ENCODE measurements at regions not wholly inside any gene's neighbourhood (a gene's known extent, or its start where the extent isn't known, plus 50 kb on each side); places are given as distances from the start of the nearest gene placed in this dataset.

DNA sequence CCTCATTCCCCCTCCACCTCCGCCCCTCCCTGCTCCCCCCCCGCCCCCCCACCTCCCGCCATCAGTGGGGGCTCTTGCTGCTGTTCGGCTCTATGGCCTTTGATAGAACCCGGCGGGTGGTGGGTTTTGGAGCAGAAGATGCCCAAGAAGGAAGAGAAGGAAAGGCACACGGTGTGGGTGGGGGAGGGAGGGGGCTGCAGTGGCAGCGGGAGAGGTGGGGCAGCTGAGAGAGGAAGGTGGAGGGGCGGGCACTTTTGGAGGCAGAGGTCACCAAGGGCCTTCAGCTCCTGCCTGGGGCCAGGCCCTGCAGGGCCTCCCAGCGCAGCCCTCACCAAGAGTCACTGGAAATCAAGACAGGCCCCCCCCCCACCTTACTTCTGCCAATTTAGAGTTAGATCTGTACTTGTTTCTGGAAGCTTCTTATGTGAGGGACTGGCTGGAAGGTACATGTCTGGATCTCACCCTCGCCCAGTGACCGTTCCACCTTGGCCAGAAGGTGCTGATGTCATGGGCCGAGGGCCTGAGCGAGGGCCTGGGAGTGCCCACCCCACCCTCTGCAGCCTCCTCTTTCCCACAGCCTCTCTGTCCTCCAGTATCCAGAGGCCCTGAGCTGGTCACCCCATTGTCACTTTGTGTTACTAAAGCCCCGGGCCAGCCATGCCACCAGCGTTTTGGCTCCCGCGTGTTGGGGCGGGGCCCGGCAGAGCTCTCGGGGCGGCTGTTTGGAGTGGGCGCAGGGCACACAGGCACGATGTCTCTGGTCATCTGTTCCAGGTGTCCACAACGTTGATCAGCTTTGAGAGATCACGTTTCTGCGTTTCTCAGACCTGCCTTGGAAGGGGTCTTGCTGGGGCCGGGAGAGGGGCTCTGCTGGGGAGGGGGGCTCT, 153.9 kb downstream of the KIF26A start:
- DNase-seq = no peak

DNA sequence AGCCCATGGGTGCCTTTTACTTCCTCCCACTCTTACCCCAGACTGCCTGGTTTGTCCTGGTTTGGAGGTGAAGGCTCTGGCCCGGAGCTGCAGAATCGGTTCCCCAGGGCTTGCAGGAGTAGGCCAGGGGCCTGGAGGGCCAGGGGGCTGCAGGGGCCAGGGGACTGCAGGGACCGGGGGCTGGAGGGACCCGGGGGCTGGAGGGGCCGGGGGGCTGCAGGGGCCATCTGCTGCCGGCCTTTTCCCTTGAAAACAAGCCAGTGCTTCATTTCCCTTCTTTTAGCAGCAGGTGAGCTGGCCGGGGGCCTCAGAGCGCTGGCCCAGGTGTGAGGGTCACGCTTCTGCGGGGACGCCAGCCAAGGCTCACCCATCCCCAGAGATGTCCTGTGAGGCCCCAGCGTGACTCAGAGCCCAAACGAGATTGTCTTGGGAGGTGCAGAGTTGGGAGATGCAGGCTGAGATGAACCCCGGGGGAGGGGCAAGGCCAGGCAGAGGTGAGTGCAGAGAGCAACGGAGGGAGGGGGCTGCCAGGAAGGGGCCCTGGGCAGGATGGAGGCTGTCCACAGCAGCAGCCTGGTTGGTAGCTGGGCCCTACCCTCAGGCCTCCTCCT, 154.9 kb downstream of the KIF26A start:
- no peak for DNase-seq

DNA sequence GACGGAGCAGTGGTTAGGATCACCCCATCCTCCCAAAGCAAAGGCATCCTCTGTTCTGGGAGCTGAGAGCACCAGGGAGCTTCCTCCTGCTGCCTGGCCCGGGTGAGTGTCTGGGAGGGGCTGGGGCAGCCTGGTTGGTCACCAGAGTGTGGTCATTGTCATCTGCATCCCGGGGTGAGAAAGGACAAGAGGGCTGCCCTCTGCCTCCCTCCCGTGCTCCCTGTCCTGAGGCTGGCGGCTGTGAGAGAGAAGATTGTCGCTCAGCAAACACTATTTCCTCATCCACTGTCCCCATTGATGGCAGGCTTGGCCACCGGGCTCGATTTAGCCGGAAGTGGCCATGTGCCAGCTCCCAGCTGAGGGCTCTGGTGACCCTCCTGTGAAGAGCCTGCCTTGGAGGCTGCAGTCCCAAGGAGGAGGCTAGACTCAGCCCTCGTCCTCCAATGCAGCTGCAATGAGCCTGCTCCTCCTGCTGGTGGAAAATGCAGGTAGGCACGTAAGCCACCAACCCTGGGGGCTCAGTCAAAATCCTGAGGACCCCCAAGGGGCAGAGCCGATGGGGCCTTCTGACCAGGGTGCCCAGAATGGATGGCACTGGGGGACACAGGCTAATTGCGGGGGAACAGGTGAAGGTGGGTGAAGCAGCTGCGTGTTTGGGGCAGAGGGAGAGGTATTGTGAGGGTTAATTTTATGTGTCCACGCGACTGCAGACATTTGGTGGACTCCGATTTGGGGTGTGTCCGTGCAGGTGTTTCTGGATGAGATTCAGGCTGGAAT, 155.7 kb downstream of the KIF26A start:
- no peak for DNase-seq

DNA sequence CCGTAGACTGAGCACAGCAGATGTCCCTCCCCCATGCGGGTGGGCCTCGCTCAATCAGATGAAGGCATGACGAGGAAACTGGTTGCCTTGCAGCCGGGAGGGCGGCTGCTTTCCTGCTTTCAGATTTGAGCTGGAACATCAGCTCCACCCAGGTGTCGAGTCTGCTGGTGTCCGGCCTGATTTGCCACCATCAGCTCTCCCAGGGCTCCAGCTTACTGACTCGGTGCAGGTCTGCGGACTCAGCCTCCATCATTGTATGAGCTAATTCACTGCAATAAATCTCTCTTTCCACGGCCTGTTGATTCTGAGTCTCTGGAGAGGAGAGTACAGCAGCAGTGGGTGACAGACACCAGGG, 156.2 kb downstream of the KIF26A start:
- no peak for DNase-seq

DNA sequence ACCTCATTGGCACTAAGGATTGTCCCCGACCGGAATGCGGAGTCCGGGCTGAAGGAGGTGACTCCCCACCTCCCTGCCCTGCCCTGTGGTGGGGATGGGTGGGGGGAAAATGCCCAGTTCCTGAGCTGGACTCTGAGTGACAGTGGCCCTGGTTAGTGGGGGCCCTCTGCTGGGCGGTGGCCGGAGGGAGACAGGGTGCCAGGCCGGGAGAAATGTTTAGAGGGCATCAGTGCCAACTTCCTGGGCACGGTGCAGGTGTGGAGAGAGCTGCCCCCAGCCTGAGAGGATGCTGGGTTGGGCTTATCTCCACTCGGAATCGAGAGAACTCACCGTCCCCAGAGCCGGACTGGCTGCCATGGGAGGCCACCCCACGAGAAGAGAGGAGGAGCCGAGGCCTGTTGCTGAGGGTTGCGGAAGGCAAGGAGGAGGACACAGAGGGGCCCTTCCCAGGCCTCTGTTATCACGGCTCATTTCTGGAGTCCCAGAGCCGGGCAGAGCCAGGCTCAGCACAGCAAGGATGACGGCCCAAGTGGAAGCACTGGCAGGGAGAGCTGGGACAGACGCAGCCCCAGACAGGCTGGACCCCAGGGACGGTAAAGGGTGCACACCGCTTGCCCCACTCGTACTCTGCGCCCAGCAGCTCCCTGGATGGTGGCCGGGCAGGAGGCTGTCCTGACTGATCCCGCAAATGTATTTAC, 156.7 kb downstream of the KIF26A start:
- DNase-seq = no peak

DNA sequence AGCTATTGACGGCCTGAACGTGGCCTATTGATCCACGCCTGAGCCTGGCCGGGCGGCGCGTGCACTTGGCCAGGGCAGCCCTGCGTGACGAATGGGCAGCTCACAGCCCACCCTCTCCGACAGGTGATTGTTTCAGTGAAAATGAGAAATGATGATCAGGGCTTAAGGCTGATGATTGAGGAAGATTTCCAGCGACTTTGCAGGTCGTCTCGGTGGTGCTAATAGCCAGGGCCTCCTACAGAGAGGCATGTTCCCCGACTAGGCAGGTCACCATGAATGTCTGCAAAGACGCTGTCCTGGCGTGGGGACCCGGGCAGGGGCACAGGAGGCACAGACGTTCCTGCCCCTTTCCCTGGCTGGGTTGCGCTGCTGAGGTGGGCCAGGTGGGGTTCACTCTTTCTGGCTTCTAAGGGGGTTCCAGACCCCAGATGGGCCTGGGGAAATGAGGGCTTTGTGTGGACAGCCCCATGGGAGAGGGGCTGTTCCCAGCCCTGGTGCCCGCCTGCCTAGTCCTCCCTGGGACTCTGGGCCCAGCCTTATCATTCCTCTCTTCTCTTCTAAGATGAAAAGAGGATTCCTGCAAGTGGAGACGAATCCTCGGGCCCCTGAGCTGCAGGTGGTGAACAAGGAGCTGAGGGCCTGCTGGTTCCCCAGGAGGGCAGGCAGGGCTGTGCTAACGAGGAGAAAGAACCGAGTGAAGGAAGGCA, 157.4 kb downstream of the KIF26A start:
- DNase-seq = no peak

DNA sequence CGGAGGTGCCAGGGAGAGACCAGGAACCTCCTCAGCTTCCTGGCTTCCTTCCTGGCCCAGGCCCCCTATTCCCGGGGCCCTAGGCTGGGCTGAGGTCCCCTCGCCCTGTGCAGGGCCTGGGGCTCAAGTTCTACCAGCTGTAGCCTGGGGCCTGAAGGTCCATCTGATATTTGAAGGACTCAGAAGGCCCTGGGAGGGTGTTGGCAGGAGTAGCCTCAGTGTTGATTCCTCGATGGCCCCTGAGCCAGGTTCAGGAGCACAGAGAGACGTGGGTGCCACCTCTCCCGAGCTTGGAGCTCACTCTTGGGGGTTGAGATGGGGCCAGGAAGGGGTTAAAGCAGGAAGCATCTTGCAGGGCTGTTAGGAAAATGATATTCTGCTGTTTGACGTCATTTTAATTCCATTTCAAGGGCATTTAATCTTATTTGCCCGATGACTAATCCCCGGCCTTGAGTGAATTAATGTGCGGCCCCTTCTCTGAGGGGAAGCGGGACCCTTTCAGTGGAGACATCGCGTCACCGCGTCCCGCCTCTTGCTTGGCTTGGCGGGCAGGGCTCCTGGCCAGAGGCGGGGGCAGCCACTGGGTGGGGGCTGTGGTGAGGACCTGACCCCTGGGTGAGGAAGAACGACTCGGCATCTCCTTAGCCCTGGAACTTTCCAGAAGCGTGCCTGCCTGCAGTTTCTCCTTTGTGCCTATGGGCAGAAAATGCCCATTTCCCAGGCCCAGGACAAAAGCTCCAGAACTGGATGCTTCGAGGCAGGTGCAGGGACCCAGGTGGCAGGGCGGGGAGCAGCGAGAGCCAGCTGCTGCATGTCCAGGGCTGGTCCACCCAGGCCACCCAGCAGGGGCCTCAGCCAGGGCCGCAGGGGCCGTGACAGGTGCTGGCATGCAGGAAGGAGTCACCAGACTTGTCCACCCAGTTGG, 158.3 kb downstream of the KIF26A start:
- no peak for DNase-seq

DNA sequence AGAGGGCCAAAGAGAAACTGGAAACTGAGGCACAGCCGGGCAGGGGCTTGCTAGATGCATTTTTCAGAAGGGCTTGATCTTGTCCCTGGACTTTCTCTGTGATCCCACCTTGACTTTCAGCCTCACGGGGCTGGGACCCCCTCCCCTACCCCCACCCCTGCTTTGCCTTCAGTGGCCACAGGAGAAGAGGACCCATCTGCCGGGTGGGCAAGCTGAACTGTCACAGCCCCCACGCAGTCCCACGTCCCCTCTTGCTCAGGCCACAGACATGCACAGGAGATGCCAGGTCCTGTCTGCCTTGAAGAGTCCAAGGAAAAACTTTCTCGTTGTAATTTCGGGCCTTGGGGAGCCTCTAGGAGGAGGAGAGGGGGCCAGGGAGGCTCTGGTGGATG, 158.9 kb downstream of the KIF26A start:
- no peak for DNase-seq

DNA sequence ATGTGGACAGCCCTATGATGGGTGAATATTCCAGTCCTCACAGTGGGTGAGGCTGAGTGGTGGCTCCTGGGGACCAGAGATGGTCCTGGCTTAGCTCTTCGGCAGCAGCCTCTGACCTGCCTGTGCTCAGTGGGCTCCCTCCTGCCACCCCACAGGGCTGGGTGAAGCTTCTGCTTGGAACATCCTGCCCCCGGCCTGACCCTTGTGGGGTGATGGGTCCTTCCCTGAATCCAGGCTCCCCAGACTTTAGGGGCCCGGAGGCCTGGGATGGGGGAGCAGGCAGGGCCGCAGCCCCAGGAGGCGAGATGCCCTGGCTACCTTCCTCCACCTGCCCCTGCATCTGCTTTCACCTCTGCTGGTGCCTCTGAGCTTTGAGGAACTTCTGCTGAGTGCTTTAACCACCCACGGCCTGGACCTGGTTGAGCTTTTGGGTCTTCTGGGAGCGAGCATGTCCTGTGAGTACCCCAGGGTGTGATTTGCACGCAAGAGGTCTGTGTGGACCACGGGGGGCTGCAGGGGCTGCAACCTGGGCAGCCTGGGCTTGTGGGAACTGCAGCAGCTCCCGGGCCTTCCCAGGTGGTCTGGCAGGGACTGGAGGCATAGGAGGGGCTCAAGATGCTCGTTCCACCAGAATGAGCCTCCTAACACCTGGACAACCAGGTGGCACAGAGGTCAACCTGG, 159.5 kb downstream of the KIF26A start:
- no peak for DNase-seq

DNA sequence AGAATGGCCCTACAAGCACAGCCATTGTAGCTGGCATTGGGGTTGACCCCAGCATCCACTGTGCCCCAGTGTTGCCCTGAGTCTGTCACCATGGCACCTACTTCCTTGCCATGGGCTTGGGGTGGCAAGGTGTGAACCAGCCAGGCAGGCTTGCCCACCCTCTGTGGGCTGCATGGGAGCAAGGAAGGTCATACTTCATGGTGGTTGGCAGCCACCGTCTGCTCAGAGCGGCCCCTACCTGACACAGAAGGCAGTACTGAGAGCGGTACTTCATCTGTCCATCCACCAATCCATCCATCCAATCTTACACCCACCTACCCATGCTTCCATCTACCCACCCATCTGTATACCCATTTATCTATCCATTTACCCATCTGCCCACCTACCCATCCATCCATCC, 160.1 kb downstream of the KIF26A start:
- DNase-seq = no peak

DNA sequence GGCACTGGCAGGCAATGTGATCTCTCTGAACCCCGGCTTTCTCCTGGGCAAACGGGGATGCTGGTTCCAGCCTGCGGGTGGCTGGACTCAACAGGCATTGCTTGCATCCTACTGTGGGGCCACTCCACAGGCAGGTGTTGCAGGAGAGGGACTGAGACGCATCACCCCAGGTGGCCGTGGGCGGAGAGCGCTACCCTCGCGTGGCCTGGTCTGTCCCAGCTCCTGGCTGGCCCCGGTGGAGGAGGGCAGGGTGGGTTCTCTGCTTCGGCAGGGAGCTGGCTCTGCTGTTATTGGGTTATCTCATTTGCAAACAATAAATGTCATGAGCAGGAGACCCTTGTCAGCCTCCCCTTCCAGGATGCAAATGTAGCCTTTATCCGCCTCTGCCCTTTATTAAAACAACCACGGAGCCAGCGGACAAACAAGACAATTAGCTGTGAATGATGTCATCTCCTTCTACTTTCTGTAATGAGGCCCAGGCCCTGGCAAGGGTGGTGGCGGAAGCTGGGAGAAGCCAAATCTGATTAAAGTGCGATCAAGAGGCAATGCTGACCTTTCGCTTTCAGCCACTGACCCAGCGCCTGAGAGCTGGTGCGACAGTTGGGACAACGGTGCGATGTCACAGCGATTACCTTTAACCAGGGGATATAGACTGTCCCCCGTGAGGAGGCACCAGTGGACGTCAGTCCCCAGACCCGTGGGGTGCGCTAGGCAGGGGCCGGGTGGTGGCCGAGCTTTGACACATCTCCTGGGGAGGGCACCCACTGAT, 161.8 kb downstream of the KIF26A start:
- no peak for DNase-seq

DNA sequence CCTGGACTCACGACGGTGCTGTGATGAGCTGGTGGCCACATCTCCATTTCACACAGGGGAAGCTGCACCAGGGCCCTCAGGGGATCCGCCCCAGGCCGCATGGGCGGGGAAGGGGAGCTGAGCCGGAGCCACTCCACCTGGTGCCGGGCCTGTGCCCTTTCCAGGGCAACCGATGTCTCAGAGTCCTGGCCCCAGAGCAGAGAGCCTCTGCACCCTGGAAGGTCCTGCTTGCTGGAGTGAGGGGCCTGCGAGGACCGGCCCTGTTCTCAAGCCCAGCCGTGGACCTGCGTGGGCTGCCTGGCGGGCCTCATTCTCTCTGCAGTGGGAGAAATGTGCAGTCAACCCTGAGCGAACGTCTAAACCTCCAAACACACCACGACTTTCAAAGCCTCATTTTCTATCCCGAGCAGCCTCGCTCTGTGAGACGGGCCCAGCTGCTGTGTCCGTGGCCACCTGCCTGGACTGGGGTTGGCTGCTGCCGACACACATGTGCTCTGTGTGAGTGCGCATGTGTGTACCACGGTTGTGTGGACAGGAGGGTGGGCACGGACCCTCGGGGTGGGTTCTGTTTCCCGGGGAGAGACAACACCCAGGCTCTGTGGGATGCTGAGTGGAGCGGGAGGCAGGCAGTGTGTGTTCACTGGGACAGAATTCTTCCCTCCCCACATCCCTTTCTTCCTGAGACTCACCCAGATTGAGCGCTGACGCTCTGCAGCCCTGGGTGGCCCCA, 163.5 kb downstream of the KIF26A start:
- no peak for DNase-seq

DNA sequence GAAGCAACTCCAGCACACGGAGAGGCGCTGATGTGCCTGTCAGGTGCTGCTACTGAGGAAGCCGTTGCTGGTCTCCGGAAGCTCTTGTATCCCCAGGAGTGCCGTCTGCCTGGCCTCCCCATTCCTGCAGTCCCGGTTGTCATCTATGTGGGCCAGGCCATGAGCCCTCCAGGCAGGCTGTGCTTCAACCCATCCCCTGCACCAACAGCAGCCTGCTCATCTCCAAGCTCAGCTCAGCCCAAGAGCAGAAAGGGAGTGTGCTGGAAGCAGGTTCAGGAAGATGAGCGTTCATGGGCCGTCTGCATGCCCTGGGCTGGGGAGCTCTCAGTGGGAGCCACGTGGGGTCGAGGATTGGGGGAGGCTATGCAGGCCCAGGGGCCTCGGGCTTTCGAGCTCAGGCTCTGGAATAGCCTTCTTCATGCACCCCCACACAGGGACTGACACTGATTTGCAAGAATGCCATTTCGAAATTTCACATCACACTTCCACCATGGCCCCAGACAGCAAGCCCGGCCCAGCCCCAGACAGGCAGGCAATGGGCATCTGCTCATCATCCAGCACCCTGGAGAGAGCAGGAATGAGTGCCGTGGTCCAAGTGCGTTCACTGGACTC, 164.5 kb downstream of the KIF26A start:
- no peak for DNase-seq

DNA sequence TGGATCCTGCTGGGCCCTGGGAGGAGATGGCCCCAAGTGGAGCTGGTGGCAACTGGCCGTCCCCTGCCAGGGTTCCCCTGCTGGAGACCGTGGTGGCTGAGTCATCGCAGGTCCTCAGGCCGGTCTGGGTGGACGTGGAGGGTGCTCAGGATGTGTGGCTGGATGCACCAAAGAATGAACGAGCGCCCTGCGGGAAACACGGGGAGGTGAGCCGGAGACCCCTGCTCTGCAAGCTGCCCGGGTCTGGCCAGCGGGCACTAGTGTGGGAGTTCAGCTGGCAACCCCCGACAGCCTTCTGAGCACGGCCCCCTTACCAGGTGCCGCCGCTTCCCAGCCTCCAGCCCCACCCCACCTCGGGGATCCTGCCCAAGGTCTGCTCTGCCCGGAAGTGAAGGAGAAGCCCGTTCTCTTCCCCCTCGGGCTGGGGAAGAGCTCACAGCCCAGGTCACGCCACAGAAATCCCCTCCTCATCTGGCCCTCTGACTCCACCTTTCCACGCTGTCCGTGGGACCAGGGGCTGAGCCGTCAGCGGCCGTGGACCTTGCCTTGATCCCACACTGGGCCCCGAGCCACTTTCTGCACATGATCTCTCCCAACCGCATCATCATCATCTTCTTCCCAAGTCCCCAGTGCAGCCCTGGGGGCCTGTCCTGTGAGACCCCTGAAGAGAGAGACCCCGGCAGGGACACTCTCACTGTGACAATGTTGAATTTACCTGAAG, 165.5 kb downstream of the KIF26A start:
- DNase-seq = no peak

DNA sequence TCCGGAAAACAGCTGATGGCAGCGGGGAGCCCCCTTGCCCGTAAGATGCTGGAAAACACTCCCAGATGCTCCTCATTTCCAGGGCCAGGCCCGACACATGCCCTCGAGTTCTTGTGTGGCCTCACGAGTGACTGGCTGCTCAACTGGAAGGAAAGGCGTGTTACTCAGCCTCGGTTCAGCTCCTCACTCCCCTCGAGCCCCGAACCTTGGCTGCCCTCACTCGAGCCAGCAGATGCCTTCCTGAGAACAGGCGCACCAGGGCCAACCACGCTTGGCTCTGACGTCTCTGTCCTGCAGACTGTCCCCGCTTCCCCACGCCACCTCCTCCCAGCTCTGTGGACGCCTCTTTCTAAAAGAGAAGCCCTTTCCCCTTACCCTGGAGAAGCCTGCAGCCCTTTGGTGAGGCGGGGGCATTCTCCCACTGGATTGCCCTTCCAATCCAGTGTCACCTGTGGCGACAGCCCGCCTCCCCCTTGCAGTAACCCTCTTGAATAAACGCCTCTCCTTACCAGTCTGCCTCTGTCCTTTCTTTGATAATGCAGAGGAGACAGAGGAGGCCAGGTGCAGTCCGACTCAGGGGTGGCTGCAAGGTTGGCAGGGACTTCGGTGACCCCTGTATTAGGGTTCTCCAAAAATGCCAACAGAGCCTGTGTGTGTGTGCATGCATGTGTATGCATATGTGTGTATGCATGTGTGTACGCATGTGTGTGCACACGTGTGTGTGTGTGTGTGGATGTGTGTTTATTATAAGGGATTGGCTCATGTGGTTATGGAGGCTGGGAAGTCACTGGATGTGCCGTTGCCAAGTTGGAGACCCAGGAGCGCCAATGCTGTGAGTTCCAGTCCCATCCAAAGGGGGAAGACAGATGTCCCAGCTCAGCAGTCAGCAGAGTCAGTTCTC, 166.3 kb downstream of the KIF26A start:
- no peak for DNase-seq

DNA sequence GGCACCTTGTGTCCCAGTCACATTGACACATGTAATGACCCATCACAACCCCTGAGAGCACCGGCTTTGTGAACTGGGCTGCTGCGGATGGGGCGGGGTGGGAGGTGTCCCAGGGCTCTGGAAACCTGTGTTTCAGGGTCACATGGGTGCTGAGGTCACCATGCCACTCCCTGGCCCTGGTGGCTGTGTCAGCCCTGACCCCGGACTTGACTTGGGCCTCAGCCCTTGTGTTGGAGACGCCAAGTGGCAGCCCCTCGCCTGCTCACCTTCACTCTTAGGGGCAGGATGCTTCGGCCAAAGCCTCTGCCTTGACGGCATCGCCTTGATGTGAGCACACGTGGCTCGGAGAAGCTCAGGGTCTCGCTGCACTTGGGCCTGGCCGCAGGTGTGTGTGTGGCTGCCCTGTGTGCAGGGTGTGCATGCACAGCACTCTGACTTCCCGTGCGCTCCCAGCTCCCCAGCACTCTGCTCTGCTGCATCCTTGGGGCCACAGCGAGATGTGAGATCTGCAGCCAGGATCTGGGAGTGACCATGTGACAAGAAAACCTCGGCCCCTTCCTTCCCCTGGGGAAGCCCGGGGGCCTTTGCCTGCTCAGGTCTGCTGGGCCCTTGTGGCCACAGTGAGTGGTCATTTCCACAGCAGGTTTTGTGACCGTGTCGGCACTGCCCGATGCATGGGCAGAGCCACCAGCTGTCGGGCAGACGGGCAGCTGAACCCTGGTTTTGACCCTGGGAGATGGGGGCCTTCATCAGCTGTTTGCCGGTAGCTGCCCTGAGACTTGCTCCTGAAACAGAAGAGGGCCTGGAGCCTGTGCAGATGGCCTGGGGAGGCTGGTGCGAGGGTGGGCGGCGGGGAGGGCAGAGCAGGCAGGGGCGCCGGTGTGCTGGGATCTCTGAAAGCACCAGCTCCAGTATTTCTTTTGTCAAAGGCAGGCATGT, 167.4 kb downstream of the KIF26A start:
- DNase-seq = no peak
